SK-N-SH treated with all-trans-retinoic acid at 6 μM for 48 hours (cell line): ENCODE measurements at regions not wholly inside any gene's neighbourhood (a gene's known extent, or its start where the extent isn't known, plus 50 kb on each side); places are given as distances from the start of the nearest gene placed in this dataset.

Source experiments
- ATAC-seq: fragments of 200-7000 bp; cut with Tn5 transposase; 3 replicates; pipeline ENCODE4 v1.9.1; 2020; ENCODE audit warnings: mild to moderate bottlenecking, moderate library complexity
- ARNTL ChIP-seq: fragments of 450-650 bp; formaldehyde crosslinking; IDR thresholded peaks from 2 replicates; pipeline ENCODE4 v1.5.0; 2020; ENCODE audit warnings: low read depth, mild to moderate bottlenecking, moderate library complexity, borderline replicate concordance
- BACH2 ChIP-seq: fragments of 250-450 bp; sonication (Bioruptor Pico); IDR thresholded peaks from 2 replicates; pipeline ENCODE4 v1.9.0; 2021; ENCODE audit warnings: mild to moderate bottlenecking, borderline replicate concordance
- CREB5 ChIP-seq: fragments of 250-450 bp; sonication (Bioruptor Pico); IDR thresholded peaks from 2 replicates; pipeline ENCODE4 v1.5.1; 2020; ENCODE audit warnings: low read depth, mild to moderate bottlenecking, moderate library complexity
- CSDC2 ChIP-seq: fragments of 250-450 bp; sonication (Bioruptor Pico); IDR thresholded peaks from 2 replicates; pipeline ENCODE4 v1.5.0; 2020; ENCODE audit warnings: mild to moderate bottlenecking, moderate library complexity
- ESRRG ChIP-seq: fragments of 250-450 bp; sonication (Bioruptor Pico); IDR thresholded peaks from 2 replicates; pipeline ENCODE4 v1.6.1; 2021; ENCODE audit warnings: mild to moderate bottlenecking
- GLIS3 ChIP-seq: fragments of 250-450 bp; sonication (Bioruptor Pico); IDR thresholded peaks from 2 replicates; pipeline ENCODE4 v1.5.0; 2020; ENCODE audit warnings: mild to moderate bottlenecking, moderate library complexity
- ISL1 ChIP-seq: fragments of 250-450 bp; sonication (Bioruptor Pico); IDR thresholded peaks from 2 replicates; pipeline ENCODE4 v2.1.2; 2022; ENCODE audit warnings: mild to moderate bottlenecking, moderate library complexity
- OSR1 ChIP-seq: fragments of 250-450 bp; sonication (Bioruptor Pico); IDR thresholded peaks from 2 replicates; pipeline ENCODE4 v1.8.0; 2022; ENCODE audit warnings: moderate library complexity, mild to moderate bottlenecking, inconsistent platforms
- PATZ1 ChIP-seq: fragments of 250-450 bp; sonication (Bioruptor Pico); IDR thresholded peaks from 2 replicates; pipeline ENCODE4 v1.8.0; 2020; ENCODE audit warnings: mild to moderate bottlenecking, moderate library complexity, borderline replicate concordance
- PPARA ChIP-seq: fragments of 250-450 bp; sonication (Bioruptor Pico); IDR thresholded peaks from 2 replicates; pipeline ENCODE4 v1.5.0; 2020; ENCODE audit warnings: mild to moderate bottlenecking, borderline replicate concordance
- RARB ChIP-seq: fragments of 250-450 bp; sonication (Bioruptor Pico); IDR thresholded peaks from 2 replicates; pipeline ENCODE4 v1.8.0; 2021; ENCODE audit warnings: mild to moderate bottlenecking, moderate library complexity
- SNAI2 ChIP-seq: fragments of 250-450 bp; sonication (Bioruptor Pico); IDR thresholded peaks from 2 replicates; pipeline ENCODE4 v1.5.0; 2020; ENCODE audit warnings: mild to moderate bottlenecking, moderate library complexity
- TCF4 ChIP-seq: fragments of 250-450 bp; sonication (Bioruptor Pico); IDR thresholded peaks from 2 replicates; pipeline ENCODE4 v1.8.0; 2021; ENCODE audit warnings: mild to moderate bottlenecking, moderate library complexity, borderline replicate concordance
- TOX ChIP-seq: fragments of 250-450 bp; sonication (Bioruptor Pico); IDR thresholded peaks from 2 replicates; pipeline ENCODE4 v1.8.0; 2021; ENCODE audit warnings: mild to moderate bottlenecking, moderate library complexity, borderline replicate concordance
- ZC3H10 ChIP-seq: fragments of 250-450 bp; sonication (Bioruptor Pico); IDR thresholded peaks from 2 replicates; pipeline ENCODE4 v1.5.1; 2021; ENCODE audit warnings: mild to moderate bottlenecking, moderate library complexity
- ZFP3 ChIP-seq: fragments of 250-450 bp; sonication (Bioruptor Pico); IDR thresholded peaks from 2 replicates; pipeline ENCODE4 v1.5.0; 2020; ENCODE audit warnings: mild to moderate bottlenecking, moderate library complexity
- ZFP30 ChIP-seq: fragments of 450-650 bp; formaldehyde crosslinking; IDR thresholded peaks from 2 replicates; pipeline ENCODE4 v1.5.0; 2022; ENCODE audit warnings: mild to moderate bottlenecking, moderate library complexity
- ZNF565 ChIP-seq: fragments of 450-650 bp; formaldehyde crosslinking; conservative IDR thresholded peaks from 2 replicates; pipeline ENCODE4 v1.5.0; 2020; ENCODE audit warnings: low read depth, mild to moderate bottlenecking, moderate library complexity
- ZNF70 ChIP-seq: fragments of 450-650 bp; formaldehyde crosslinking; IDR thresholded peaks from 2 replicates; pipeline ENCODE4 v1.5.0; 2020; ENCODE audit warnings: mild to moderate bottlenecking, moderate library complexity
- ZNF8 ChIP-seq: fragments of 450-650 bp; formaldehyde crosslinking; IDR thresholded peaks from 2 replicates; pipeline ENCODE4 v1.5.0; 2020; ENCODE audit warnings: mild to moderate bottlenecking, moderate library complexity
- TF ChIP-seq, protein P1 (sequence below): fragments of 250-450 bp; sonication (Bioruptor Pico); IDR thresholded peaks from 2 replicates; pipeline ENCODE4 v1.5.0; 2020; ENCODE audit warnings: mild to moderate bottlenecking, moderate library complexity
- TF ChIP-seq, protein P2 (sequence below): fragments of 250-450 bp; sonication (Bioruptor Pico); IDR thresholded peaks from 2 replicates; pipeline ENCODE4 v1.8.0; 2021; ENCODE audit warnings: low read depth, mild to moderate bottlenecking, moderate library complexity, borderline replicate concordance
- TF ChIP-seq, protein P3 (sequence below): fragments of 250-450 bp; sonication (Bioruptor Pico); IDR thresholded peaks from 2 replicates; pipeline ENCODE4 v1.5.1; 2021; ENCODE audit warnings: mild to moderate bottlenecking, moderate library complexity

DNA sequence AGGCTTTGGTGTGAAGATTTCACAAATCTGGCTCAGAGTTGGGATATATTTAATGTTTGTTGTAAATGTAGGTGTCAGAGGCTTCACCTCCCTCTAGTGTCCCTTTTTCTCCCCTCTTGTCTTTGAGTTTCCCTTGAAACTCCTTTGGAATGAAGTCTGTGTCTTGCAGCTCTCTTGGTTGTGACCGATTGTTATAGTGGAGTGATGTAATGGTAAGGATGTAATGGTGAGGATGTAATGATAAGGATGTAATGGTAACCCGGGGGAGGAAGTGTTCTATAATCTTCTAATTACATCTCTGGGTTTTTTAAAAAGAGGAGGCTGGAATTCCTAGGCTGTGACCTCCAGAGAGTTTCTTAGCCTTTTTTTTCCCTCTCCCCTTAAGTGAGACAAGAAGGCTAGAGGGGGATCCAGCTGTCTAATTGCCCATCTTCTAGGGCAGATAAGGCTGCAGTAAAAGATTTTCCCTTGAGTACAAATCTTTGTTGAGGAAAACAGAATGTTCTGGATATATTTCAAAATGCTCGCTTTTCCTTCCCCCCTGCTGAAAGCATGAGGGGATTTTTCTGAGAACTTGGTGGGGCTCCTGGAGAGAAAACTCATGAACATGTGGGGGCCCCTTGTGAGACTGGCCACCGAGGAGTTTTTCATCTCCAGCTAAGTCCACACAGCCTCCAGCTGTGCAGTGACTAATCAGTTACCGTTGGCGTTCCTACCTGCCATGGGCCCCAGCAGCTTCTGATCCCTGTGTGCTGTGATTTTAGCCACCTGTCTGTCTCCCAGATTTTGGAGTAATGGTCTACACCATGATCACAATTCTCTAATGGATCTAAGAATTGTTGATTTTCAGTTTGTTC is 156.7 kb upstream of the PMEPA1 start:
- TF ChIP-seq PPARA (CRISPR knock-in tag) (no peak), ZNF70 (CRISPR knock-in tag) (no peak), GLIS3 (CRISPR knock-in tag) (no peak)
- no peak for ATAC-seq

- no peak for ATAC-seq
- TF ChIP-seq PPARA (CRISPR knock-in tag) (no peak), ZNF565 (CRISPR knock-in tag) (no peak), CREB5 (no peak), RARB (CRISPR knock-in tag) (no peak), TOX (no peak), SNAI2 (no peak), ARNTL (CRISPR knock-in tag) (no peak), BACH2 (CRISPR knock-in tag) (no peak), ESRRG (CRISPR knock-in tag) (no peak), GLIS3 (CRISPR knock-in tag) (no peak), ZC3H10 (CRISPR knock-in tag) (no peak), ZFP30 (no peak), PATZ1 (CRISPR knock-in tag) (no peak), CSDC2 (no peak), ZFP3 (CRISPR knock-in tag) (no peak)
- TF ChIP-seq, protein P1, sequence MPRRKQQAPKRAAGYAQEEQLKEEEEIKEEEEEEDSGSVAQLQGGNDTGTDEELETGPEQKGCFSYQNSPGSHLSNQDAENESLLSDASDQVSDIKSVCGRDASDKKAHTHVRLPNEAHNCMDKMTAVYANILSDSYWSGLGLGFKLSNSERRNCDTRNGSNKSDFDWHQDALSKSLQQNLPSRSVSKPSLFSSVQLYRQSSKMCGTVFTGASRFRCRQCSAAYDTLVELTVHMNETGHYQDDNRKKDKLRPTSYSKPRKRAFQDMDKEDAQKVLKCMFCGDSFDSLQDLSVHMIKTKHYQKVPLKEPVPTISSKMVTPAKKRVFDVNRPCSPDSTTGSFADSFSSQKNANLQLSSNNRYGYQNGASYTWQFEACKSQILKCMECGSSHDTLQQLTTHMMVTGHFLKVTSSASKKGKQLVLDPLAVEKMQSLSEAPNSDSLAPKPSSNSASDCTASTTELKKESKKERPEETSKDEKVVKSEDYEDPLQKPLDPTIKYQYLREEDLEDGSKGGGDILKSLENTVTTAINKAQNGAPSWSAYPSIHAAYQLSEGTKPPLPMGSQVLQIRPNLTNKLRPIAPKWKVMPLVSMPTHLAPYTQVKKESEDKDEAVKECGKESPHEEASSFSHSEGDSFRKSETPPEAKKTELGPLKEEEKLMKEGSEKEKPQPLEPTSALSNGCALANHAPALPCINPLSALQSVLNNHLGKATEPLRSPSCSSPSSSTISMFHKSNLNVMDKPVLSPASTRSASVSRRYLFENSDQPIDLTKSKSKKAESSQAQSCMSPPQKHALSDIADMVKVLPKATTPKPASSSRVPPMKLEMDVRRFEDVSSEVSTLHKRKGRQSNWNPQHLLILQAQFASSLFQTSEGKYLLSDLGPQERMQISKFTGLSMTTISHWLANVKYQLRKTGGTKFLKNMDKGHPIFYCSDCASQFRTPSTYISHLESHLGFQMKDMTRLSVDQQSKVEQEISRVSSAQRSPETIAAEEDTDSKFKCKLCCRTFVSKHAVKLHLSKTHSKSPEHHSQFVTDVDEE = no peak
- TF ChIP-seq, protein P2, sequence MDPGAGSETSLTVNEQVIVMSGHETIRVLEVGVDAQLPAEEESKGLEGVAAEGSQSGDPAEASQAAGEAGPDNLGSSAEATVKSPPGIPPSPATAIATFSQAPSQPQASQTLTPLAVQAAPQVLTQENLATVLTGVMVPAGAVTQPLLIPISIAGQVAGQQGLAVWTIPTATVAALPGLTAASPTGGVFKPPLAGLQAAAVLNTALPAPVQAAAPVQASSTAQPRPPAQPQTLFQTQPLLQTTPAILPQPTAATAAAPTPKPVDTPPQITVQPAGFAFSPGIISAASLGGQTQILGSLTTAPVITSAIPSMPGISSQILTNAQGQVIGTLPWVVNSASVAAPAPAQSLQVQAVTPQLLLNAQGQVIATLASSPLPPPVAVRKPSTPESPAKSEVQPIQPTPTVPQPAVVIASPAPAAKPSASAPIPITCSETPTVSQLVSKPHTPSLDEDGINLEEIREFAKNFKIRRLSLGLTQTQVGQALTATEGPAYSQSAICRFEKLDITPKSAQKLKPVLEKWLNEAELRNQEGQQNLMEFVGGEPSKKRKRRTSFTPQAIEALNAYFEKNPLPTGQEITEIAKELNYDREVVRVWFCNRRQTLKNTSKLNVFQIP (CRISPR knock-in tag) = no peak
Observed at GRCh38 chr20:57865266-57865665, 155.5 kb upstream of the PMEPA1 start.

DNA sequence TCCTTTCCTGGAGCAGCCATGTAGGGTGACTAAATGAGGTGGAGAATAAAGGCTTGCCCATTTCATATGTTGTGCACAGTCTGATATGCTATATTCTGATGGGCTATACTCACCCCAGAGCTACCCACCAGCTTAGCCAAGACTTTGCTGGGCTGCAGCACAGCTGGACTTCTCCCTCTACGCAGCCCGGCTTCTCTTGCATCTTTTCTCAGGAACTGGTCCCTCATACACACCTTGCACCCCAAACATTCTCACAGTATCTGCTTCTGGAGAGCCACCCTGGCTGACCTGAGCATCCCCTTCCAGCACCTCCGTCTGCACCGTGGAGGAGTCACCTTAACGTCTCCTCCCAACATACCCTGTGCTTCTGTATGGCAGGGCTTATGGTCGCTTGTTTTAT is 150.8 kb upstream of the PMEPA1 start:
- ATAC-seq = no peak
- TF ChIP-seq ZNF70 (CRISPR knock-in tag) = no peak
- TF ChIP-seq CREB5 = no peak
- TF ChIP-seq ZNF565 (CRISPR knock-in tag) = no peak
- TF ChIP-seq ZNF8 (CRISPR knock-in tag) = no peak
- TF ChIP-seq PATZ1 (CRISPR knock-in tag) = no peak
- TF ChIP-seq ZC3H10 (CRISPR knock-in tag) = no peak
- TF ChIP-seq TCF4 (CRISPR knock-in tag) = no peak
- TF ChIP-seq ZFP30 = no peak
- TF ChIP-seq ARNTL (CRISPR knock-in tag) = no peak
- no peak for TF ChIP-seq OSR1
- no peak for TF ChIP-seq ISL1
- TF ChIP-seq ESRRG (CRISPR knock-in tag) = no peak
- TF ChIP-seq PPARA (CRISPR knock-in tag) = no peak
- TF ChIP-seq, protein P3, sequence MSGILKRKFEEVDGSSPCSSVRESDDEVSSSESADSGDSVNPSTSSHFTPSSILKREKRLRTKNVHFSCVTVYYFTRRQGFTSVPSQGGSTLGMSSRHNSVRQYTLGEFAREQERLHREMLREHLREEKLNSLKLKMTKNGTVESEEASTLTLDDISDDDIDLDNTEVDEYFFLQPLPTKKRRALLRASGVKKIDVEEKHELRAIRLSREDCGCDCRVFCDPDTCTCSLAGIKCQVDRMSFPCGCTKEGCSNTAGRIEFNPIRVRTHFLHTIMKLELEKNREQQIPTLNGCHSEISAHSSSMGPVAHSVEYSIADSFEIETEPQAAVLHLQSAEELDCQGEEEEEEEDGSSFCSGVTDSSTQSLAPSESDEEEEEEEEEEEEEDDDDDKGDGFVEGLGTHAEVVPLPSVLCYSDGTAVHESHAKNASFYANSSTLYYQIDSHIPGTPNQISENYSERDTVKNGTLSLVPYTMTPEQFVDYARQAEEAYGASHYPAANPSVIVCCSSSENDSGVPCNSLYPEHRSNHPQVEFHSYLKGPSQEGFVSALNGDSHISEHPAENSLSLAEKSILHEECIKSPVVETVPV (CRISPR knock-in tag) = no peak
- no peak for TF ChIP-seq CSDC2
- no peak for TF ChIP-seq BACH2 (CRISPR knock-in tag)
